ENCODE measurements at regions not wholly inside any gene's neighbourhood (a gene's known extent, or its start where the extent isn't known, plus 50 kb on each side); places are given as distances from the start of the nearest gene placed in this dataset.

- TF ChIP-seq REPIN1 (tag by site-specific recombination; IDR thresholded peaks at IDR 0.05; ENCODE audit: low read depth) = no peak
- TF ChIP-seq SALL2 (tag by site-specific recombination; IDR thresholded peaks at IDR 0.05; ENCODE audit: borderline replicate concordance) = no peak
Measured at GRCh38 chr1:61593331-61593730, 131.6 kb downstream of the TM2D1 start.

Measured in HEK293 (cell line).